H1 (cell line): ENCODE measurements at regions not wholly inside any gene's neighbourhood (a gene's known extent, or its start where the extent isn't known, plus 50 kb on each side); places are given as distances from the start of the nearest gene placed in this dataset.

Experiments used
- CTCF ChIA-PET: fragments of 300-600 bp; sonication (Branson Sonifier 250); formaldehyde crosslinking; loops from one replicate; lab custom pipeline; 2021; ENCODE audit not compliant: partially characterized antibody; lab: Charles Lee
- POLR2A ChIA-PET: fragments of 300-600 bp; sonication (Branson Sonifier 250); formaldehyde crosslinking; loops from one replicate; lab custom pipeline; 2021; ENCODE audit warnings: inconsistent platforms; ENCODE audit not compliant: partially characterized antibody; lab: Charles Lee
- DNase-seq, 2 experiments: peaks; one replicate each; pipeline versions ENCODE4 v3.0.0 to v3.0.0-alpha.2; 2010 to 2022; ENCODE audit warnings: low spot score in 2 of 2, low read depth in 1 of 2, mixed read lengths in 1 of 2
- FAIRE-seq: peaks from 2 replicates; lab custom pipeline; 2011; peaks lifted over from hg19 to GRCh38; lab: Jason Lieb, UNC
- H2AFZ ChIP-seq: 2 replicates; pipeline ENCODE4 v1.8.1; 2012; ENCODE audit warnings: low read length, inconsistent platforms
- H2AK5ac ChIP-seq: 2 replicates; pipeline ENCODE4 v1.6.1; 2013; ENCODE audit warnings: low read depth, low read length
- H2BK120ac ChIP-seq: replicated peaks from 2 replicates; pipeline ENCODE3; 2013; ENCODE audit warnings: low read depth, low read length, inconsistent platforms
- H2BK12ac ChIP-seq: 2 replicates; pipeline ENCODE4 v1.6.1; 2013; ENCODE audit warnings: low read depth, low read length
- H2BK15ac ChIP-seq: 2 replicates; pipeline ENCODE4 v1.6.1; 2013; ENCODE audit warnings: low read length
- H2BK20ac ChIP-seq: 2 replicates; pipeline ENCODE4 v1.6.1; 2013; ENCODE audit warnings: low read length
- H2BK5ac ChIP-seq: 2 replicates; pipeline ENCODE4 v1.6.1; 2013; ENCODE audit warnings: low read depth, low read length
- H3K14ac ChIP-seq: 2 replicates; pipeline ENCODE4 v1.6.1; 2013; ENCODE audit warnings: inconsistent platforms; ENCODE audit not compliant: insufficient read length
- H3K18ac ChIP-seq: 2 replicates; pipeline ENCODE4 v1.6.1; 2013; ENCODE audit warnings: low read length; ENCODE audit errors: extremely low read depth
- H3K23ac ChIP-seq: 2 replicates; pipeline ENCODE4 v1.6.1; 2013; ENCODE audit warnings: inconsistent platforms; ENCODE audit not compliant: insufficient read length
- H3K23me2 ChIP-seq: 2 replicates; pipeline ENCODE4 v1.6.1; 2013; ENCODE audit warnings: low read depth, low read length
- H3K27ac ChIP-seq: 2 replicates; pipeline ENCODE4 v1.6.1; 2011; ENCODE audit warnings: low read depth, low read length, inconsistent platforms
- H3K27me3 ChIP-seq, 4 experiments: replicated peaks in 1 of 4; 1 replicate in 1 of 4; 2 replicates in 3 of 4; pipeline versions ENCODE4 v1.6.1 to v1.8.1; 2011 to 2013; ENCODE audit warnings: low read length in 3 of 4, mild to moderate bottlenecking in 3 of 4, inconsistent platforms in 2 of 4, mixed read lengths in 2 of 4, moderate library complexity in 1 of 4; ENCODE audit not compliant: control insufficient read depth in 3 of 4, insufficient read depth in 3 of 4; ENCODE audit errors: extremely low read depth in 1 of 4
- H3K36me3 ChIP-seq, 4 experiments: 2 replicates each; pipeline versions ENCODE4 v1.6.1 to v1.8.1; 2011 to 2013; ENCODE audit warnings: mild to moderate bottlenecking in 4 of 4, low read length in 3 of 4, moderate library complexity in 2 of 4, control low read depth in 1 of 4, inconsistent platforms in 1 of 4; ENCODE audit not compliant: insufficient read depth in 4 of 4, control insufficient read depth in 2 of 4
- H3K4ac ChIP-seq: replicated peaks from 2 replicates; pipeline ENCODE3; 2013; ENCODE audit warnings: low read length, low read depth, mixed read lengths, inconsistent platforms; ENCODE audit not compliant: insufficient read length
- H3K4me1 ChIP-seq, 4 experiments: replicated peaks in 1 of 4; 1 replicate in 1 of 4; 2 replicates in 3 of 4; pipeline versions ENCODE4 v1.6.1 to v1.8.1; 2011 to 2013; ENCODE audit warnings: low read length in 3 of 4, inconsistent platforms in 2 of 4, mixed read lengths in 1 of 4; ENCODE audit not compliant: insufficient read depth in 4 of 4, control insufficient read depth in 3 of 4
- H3K4me2 ChIP-seq, 2 experiments: 2 replicates each; pipeline versions ENCODE4 v1.6.1 to v1.8.1; 2011 to 2013; ENCODE audit warnings: low read depth in 2 of 2, low read length in 2 of 2, control low read depth in 1 of 2, inconsistent platforms in 1 of 2, mild to moderate bottlenecking in 1 of 2; ENCODE audit not compliant: insufficient read depth in 1 of 2
- H3K4me3 ChIP-seq, 4 experiments: fragments of 200-600, 300-600 bp in 1 of 4; sonication (generic), shearing (Covaris generic), sonication (Bioruptor Twin) in 1 of 4; 2 replicates each; pipeline versions ENCODE4 v1.5.1 to v1.8.1; 2011 to 2016; ENCODE audit warnings: low read length in 4 of 4, low read depth in 3 of 4, control low read depth in 2 of 4, inconsistent platforms in 2 of 4, mild to moderate bottlenecking in 2 of 4, mixed read lengths in 1 of 4, moderate library complexity in 1 of 4; ENCODE audit not compliant: insufficient read depth in 2 of 4; ENCODE audit errors: extremely low read depth in 1 of 4
- H3K56ac ChIP-seq: replicated peaks from 2 replicates; pipeline ENCODE3; 2013; ENCODE audit warnings: low read depth, mild to moderate bottlenecking, mixed read lengths, low read length, inconsistent platforms; ENCODE audit not compliant: insufficient read length
- H3K79me1 ChIP-seq: 2 replicates; pipeline ENCODE4 v1.6.1; 2013; ENCODE audit warnings: low read depth, low read length, control low read depth
- H3K79me2 ChIP-seq, 2 experiments: 2 replicates each; pipeline versions ENCODE4 v1.6.1 to v1.8.1; 2012 to 2013; ENCODE audit warnings: low read length in 2 of 2, mild to moderate bottlenecking in 2 of 2, inconsistent platforms in 1 of 2; ENCODE audit not compliant: insufficient read depth in 2 of 2, control insufficient read depth in 1 of 2
- H3K9ac ChIP-seq, 4 experiments: replicated peaks in 1 of 4; 1 replicate in 1 of 4; 2 replicates in 3 of 4; pipeline versions ENCODE4 v1.6.1 to v1.8.1; 2011 to 2013; ENCODE audit warnings: low read depth in 3 of 4, low read length in 3 of 4, control low read depth in 2 of 4, mild to moderate bottlenecking in 2 of 4, moderate library complexity in 2 of 4, inconsistent platforms in 1 of 4; ENCODE audit errors: extremely low read depth in 1 of 4
- H3K9me3 ChIP-seq, 2 experiments: 2 replicates each; pipeline versions ENCODE4 v1.6.1 to v1.8.1; 2012 to 2013; ENCODE audit warnings: mild to moderate bottlenecking in 2 of 2, moderate library complexity in 2 of 2, control low read depth in 1 of 2, inconsistent platforms in 1 of 2, low read depth in 1 of 2, low read length in 1 of 2, mixed read lengths in 1 of 2; ENCODE audit not compliant: insufficient read depth in 2 of 2
- H4K20me1 ChIP-seq, 2 experiments: replicated peaks in 1 of 2; 2 replicates each; pipeline versions ENCODE3 to v1.8.1; 2011 to 2013; ENCODE audit warnings: inconsistent platforms in 2 of 2, low read length in 2 of 2, mild to moderate bottlenecking in 1 of 2; ENCODE audit not compliant: insufficient read depth in 2 of 2, control insufficient read depth in 1 of 2
- H4K5ac ChIP-seq: 2 replicates; pipeline ENCODE4 v1.6.1; 2013; ENCODE audit warnings: low read length, low read depth, mixed read lengths, inconsistent platforms; ENCODE audit not compliant: insufficient read length
- H4K8ac ChIP-seq: 2 replicates; pipeline ENCODE4 v1.8.0; 2013; ENCODE audit warnings: mild to moderate bottlenecking, moderate library complexity, low read length, inconsistent platforms; ENCODE audit not compliant: insufficient read depth; ENCODE audit errors: extremely low read depth
- H4K91ac ChIP-seq: replicated peaks from 2 replicates; pipeline ENCODE3; 2013; ENCODE audit warnings: low read length, mixed read lengths, inconsistent platforms; ENCODE audit not compliant: insufficient read length
- CTBP2 ChIP-seq: IDR thresholded peaks from 2 replicates; pipeline ENCODE4 v1.7.0; 2011; ENCODE audit warnings: borderline replicate concordance, mild to moderate bottlenecking, moderate library complexity, mixed read lengths, low read length; ENCODE audit not compliant: insufficient read depth, insufficient read length
- WGBS, 2 experiments: shearing (Covaris generic) in 1 of 2; methylation state at CpG; one replicate each; pipeline versions ENCODE4 v1.1.6 to v1.1.7; 2013 to 2015; ENCODE audit warnings: low lambda C conversion rate in 2 of 2, mixed read lengths in 2 of 2, inconsistent platforms in 1 of 2, low coverage in 1 of 2, missing lambda C conversion rate in 1 of 2; ENCODE audit not compliant: insufficient replicate concordance in 2 of 2, insufficient coverage in 1 of 2, insufficient read length in 1 of 2; ENCODE audit errors: extremely low coverage in 1 of 2, missing lambda C conversion rate in 1 of 2; 5-methylcytosine and 5-hydroxymethylcytosine counted together

- H3K9ac ChIP-seq, result no peak overlapping the region
- H4K5ac ChIP-seq, result no peak overlapping the region
- no peak overlapping the region for H2BK15ac ChIP-seq
- H3K23me2 ChIP-seq, result no peaks in the 10 kb centered on the region
- H3K4me3 ChIP-seq, result no peak overlapping the region
- FAIRE-seq (no peak), DNase-seq (no peak)
- H3K9me3 ChIP-seq, result peaks cover 11 to 20% of the 10 kb centered on the region in 2 experiments; a peak in 2 of 4 replicates
- H3K56ac ChIP-seq, result no peak overlapping the region
- H3K4me2 ChIP-seq, result no peak overlapping the region
- no peak overlapping the region for H2AFZ ChIP-seq
- no peak overlapping the region for H2BK12ac ChIP-seq
- H4K91ac ChIP-seq, result no peak overlapping the region
- no peak overlapping the region for H4K8ac ChIP-seq
- 95% methylated on average over 2 of the region's 2 CpGs; no CpG with 5 or more reads in 1 of the 2 experiments for WGBS, 2 experiments
- H3K4ac ChIP-seq, result no peak overlapping the region
- no peak overlapping the region for H2BK20ac ChIP-seq
- H3K27ac ChIP-seq, result no peak overlapping the region
- no peaks in the 10 kb centered on the region for H3K36me3 ChIP-seq
- H3K14ac ChIP-seq, result no peak overlapping the region
- H3K4me1 ChIP-seq, result no peaks in the 10 kb centered on the region
- H3K27me3 ChIP-seq, result no peaks in the 10 kb centered on the region
- no peaks in the 10 kb centered on the region for H4K20me1 ChIP-seq
- H2AK5ac ChIP-seq, result no peak overlapping the region
- no peak overlapping the region for H3K23ac ChIP-seq
- H3K18ac ChIP-seq, result no peak overlapping the region
- no peak overlapping the region for H2BK120ac ChIP-seq
- H3K79me2 ChIP-seq, result no peaks in the 10 kb centered on the region
- no peaks in the 10 kb centered on the region for H3K79me1 ChIP-seq
- CTCF ChIA-PET, result no interaction called here
- no peak overlapping the region for H2BK5ac ChIP-seq
- POLR2A ChIA-PET, result no interaction called here
- no peak for TF ChIP-seq CTBP2
Observed at GRCh38 chrX:106281383-106281782, 113.3 kb downstream of the PWWP3B start.
